PC-3 (cell line): ENCODE measurements at regions not wholly inside any gene's neighbourhood (a gene's known extent, or its start where the extent isn't known, plus 50 kb on each side); places are given as distances from the start of the nearest gene placed in this dataset.

ENCODE experiments used
- CTCF ChIP-seq: fragments of 300-600 bp; sonication (generic); conservative IDR thresholded peaks from 2 replicates; pipeline ENCODE4 v1.5.1; 2017; ENCODE audit warnings: antibody characterized with exemption, low read depth, mild to moderate bottlenecking, low read length
- EZH2 ChIP-seq: fragments of 300-600 bp; sonication (generic); IDR thresholded peaks from one replicate; pipeline ENCODE4 v1.6.1; 2017; ENCODE audit warnings: antibody characterized with exemption, mild to moderate bottlenecking, low read length; ENCODE audit not compliant: unreplicated experiment

- no peak for TF ChIP-seq CTCF
- no peak for TF ChIP-seq EZH2
Measured at GRCh38 chr9:90343991-90344390, 298.6 kb downstream of the DIRAS2 start.
